Gastrocnemius medialis (tissue), 4 donors: ENCODE measurements at regions not wholly inside any gene's neighbourhood (a gene's known extent, or its start where the extent isn't known, plus 50 kb on each side); places are given as distances from the start of the nearest gene placed in this dataset.

ENCODE experiments used
- POLR2A ChIP-seq, 2 donors: fragments of 450-650 bp; IDR thresholded peaks; one replicate each; pipeline ENCODE4 v1.6.1; 2017; ENCODE audit warnings: antibody characterized with exemption in 2 of 2, mild to moderate bottlenecking in 2 of 2, moderate library complexity in 2 of 2
- TF ChIP-seq, protein P1 (sequence below), 5 experiments: fragments of 450-650 bp in 3 of 5; fragments of 200-600 bp in 2 of 5; sonication (generic) in 2 of 5; IDR thresholded peaks in 4 of 5; conservative IDR thresholded peaks in 1 of 5; 1 replicate in 4 of 5; 2 replicates in 1 of 5; pipeline ENCODE4 v1.5.1; 2016 to 2019; ENCODE audit warnings: antibody characterized with exemption in 5 of 5, mild to moderate bottlenecking in 3 of 5, moderate library complexity in 3 of 5

DNA sequence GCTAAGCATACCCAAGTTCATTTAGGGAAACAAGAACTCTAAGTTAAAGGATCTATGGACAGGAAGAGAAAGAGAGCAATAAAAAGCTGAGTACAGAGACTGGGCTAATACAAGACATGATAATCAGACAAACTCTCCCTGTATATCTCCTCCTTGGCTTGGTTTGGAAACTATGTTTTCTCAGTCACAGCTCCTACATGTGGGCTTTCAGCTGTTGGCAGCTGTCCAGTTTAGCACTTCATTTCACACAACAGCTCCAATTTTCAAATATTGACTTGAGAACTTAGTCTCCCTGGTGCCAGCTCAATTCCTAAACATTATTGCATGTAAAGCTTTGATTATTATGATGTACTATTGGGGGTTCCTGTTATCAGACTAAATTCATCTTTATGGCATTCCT, 222.8 kb upstream of the OBI1 start:
- TF ChIP-seq, protein P1, sequence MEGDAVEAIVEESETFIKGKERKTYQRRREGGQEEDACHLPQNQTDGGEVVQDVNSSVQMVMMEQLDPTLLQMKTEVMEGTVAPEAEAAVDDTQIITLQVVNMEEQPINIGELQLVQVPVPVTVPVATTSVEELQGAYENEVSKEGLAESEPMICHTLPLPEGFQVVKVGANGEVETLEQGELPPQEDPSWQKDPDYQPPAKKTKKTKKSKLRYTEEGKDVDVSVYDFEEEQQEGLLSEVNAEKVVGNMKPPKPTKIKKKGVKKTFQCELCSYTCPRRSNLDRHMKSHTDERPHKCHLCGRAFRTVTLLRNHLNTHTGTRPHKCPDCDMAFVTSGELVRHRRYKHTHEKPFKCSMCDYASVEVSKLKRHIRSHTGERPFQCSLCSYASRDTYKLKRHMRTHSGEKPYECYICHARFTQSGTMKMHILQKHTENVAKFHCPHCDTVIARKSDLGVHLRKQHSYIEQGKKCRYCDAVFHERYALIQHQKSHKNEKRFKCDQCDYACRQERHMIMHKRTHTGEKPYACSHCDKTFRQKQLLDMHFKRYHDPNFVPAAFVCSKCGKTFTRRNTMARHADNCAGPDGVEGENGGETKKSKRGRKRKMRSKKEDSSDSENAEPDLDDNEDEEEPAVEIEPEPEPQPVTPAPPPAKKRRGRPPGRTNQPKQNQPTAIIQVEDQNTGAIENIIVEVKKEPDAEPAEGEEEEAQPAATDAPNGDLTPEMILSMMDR (IDR thresholded peaks at IDR 0.05 in 4 of 5, conservative IDR thresholded peaks at IDR 0.05 in 1 of 5), result no peak
- TF ChIP-seq POLR2A (IDR thresholded peaks at IDR 0.05), result no peak
